Trophoblast cell (in vitro differentiated cells and primary cell): ENCODE measurements at regions not wholly inside any gene's neighbourhood (a gene's known extent, or its start where the extent isn't known, plus 50 kb on each side); places are given as distances from the start of the nearest gene placed in this dataset.

Experiments used
- DNase-seq, 2 donors: peaks; one replicate each; pipeline ENCODE4 v3.0.0-alpha.2; 2016
- H2AFZ ChIP-seq: 2 replicates; pipeline ENCODE4 v1.6.1; 2013; ENCODE audit warnings: low read length, moderate library complexity, mild to moderate bottlenecking; ENCODE audit not compliant: insufficient read depth, poor library complexity
- H2AK5ac ChIP-seq: 2 replicates; pipeline ENCODE4 v1.6.1; 2013; ENCODE audit warnings: mild to moderate bottlenecking, low read length
- H2BK120ac ChIP-seq: 2 replicates; pipeline ENCODE4 v1.6.1; 2013; ENCODE audit warnings: low read length, mild to moderate bottlenecking, moderate library complexity; ENCODE audit not compliant: insufficient read depth, poor library complexity
- H2BK12ac ChIP-seq: 2 replicates; pipeline ENCODE4 v1.6.1; 2013; ENCODE audit warnings: mild to moderate bottlenecking, low read length, moderate library complexity
- H2BK5ac ChIP-seq: 2 replicates; pipeline ENCODE4 v1.6.1; 2013; ENCODE audit warnings: low read length, low read depth, moderate library complexity, mild to moderate bottlenecking; ENCODE audit not compliant: poor library complexity
- H3K14ac ChIP-seq: 2 replicates; pipeline ENCODE4 v1.6.1; 2013; ENCODE audit warnings: mild to moderate bottlenecking, low read length
- H3K18ac ChIP-seq: 2 replicates; pipeline ENCODE4 v1.6.1; 2013; ENCODE audit warnings: mild to moderate bottlenecking, low read length
- H3K23ac ChIP-seq: 2 replicates; pipeline ENCODE4 v1.6.1; 2013; ENCODE audit warnings: low read length
- H3K27ac ChIP-seq: 2 replicates; pipeline ENCODE4 v1.5.1; 2013; ENCODE audit warnings: low read depth, mild to moderate bottlenecking, inconsistent platforms, low read length, moderate library complexity
- H3K27me3 ChIP-seq: 2 replicates; pipeline ENCODE4 v1.6.1; 2013; ENCODE audit warnings: inconsistent platforms, mild to moderate bottlenecking, low read length, moderate library complexity; ENCODE audit not compliant: insufficient read depth
- H3K36me3 ChIP-seq, 2 experiments: 1 replicate in 1 of 2; 2 replicates in 1 of 2; pipeline ENCODE4 v1.6.1; 2013; ENCODE audit warnings: low read length in 2 of 2, mild to moderate bottlenecking in 2 of 2, moderate library complexity in 1 of 2; ENCODE audit not compliant: insufficient read depth in 2 of 2, control insufficient read depth in 1 of 2
- H3K4ac ChIP-seq: 2 replicates; pipeline ENCODE4 v1.6.1; 2013; ENCODE audit warnings: low read depth, mild to moderate bottlenecking, low read length, moderate library complexity
- H3K4me1 ChIP-seq, 2 experiments: 1 replicate in 1 of 2; 2 replicates in 1 of 2; pipeline ENCODE4 v1.6.1; 2013; ENCODE audit warnings: low read length in 2 of 2, mild to moderate bottlenecking in 2 of 2, moderate library complexity in 1 of 2; ENCODE audit not compliant: insufficient read depth in 2 of 2, control insufficient read depth in 1 of 2
- H3K4me2 ChIP-seq: 2 replicates; pipeline ENCODE4 v1.6.1; 2013; ENCODE audit warnings: inconsistent platforms, mild to moderate bottlenecking, low read length, moderate library complexity
- H3K4me3 ChIP-seq: 2 replicates; pipeline ENCODE4 v1.5.1; 2013; ENCODE audit warnings: mild to moderate bottlenecking, low read depth, low read length, inconsistent platforms
- H3K79me1 ChIP-seq: one replicate; pipeline ENCODE4 v1.6.1; 2013; ENCODE audit warnings: low read length
- H3K79me2 ChIP-seq: 2 replicates; pipeline ENCODE4 v1.6.1; 2013; ENCODE audit warnings: low read length, mild to moderate bottlenecking; ENCODE audit not compliant: control insufficient read depth, insufficient read depth, poor library complexity
- H3K9ac ChIP-seq: 2 replicates; pipeline ENCODE4 v1.6.1; 2013; ENCODE audit warnings: mild to moderate bottlenecking, low read length
- H3K9me3 ChIP-seq: 2 replicates; pipeline ENCODE4 v1.6.1; 2013; ENCODE audit warnings: low read depth, mild to moderate bottlenecking, control low read depth, inconsistent platforms, low read length; ENCODE audit not compliant: insufficient read depth
- H4K12ac ChIP-seq: 2 replicates; pipeline ENCODE4 v1.6.1; 2013; ENCODE audit warnings: low read depth, mild to moderate bottlenecking, low read length, moderate library complexity
- H4K8ac ChIP-seq: 2 replicates; pipeline ENCODE4 v1.6.1; 2013; ENCODE audit warnings: low read depth, mild to moderate bottlenecking, low read length, moderate library complexity
- H4K91ac ChIP-seq: one replicate; pipeline ENCODE4 v1.6.1; 2013; ENCODE audit warnings: low read depth, mild to moderate bottlenecking, low read length, moderate library complexity
- WGBS: extraction: QIAGEN DNeasy Blood & Tissue Kit; methylation state at CpG from one replicate; pipeline ENCODE4 v1.1.7; 2013; ENCODE audit warnings: missing lambda C conversion rate; ENCODE audit not compliant: insufficient read length, insufficient coverage; ENCODE audit errors: extremely low coverage; 5-methylcytosine and 5-hydroxymethylcytosine counted together

DNA sequence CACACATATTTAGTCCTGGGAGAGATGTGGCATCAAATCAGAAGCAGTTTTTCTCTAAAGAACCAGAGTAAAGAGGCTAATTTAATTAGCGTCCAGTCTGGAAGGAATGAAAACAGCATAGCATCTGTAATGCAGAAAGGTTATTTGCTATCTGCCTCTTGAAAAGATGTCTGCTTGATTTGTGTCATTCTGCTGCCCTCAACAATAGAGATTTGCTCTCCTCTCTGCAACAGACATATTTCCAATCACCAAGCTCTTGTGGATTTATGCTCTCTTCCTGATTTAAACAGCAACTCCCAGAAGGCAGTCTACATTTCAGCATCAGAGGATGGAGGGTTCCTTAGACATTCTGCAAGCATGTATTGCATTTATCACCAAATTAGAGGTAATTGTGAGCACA, 53.5 kb upstream of the AKAP12 start:
- H3K9me3 ChIP-seq, result peaks cover 2% of the 10 kb centered on the region
- H2AK5ac ChIP-seq, result no peak overlapping the region
- no peak overlapping the region for H2AFZ ChIP-seq
- H3K4me2 ChIP-seq, result no peak overlapping the region
- H2BK120ac ChIP-seq, result no peak overlapping the region
- no peak overlapping the region for H2BK12ac ChIP-seq
- no peak overlapping the region for H3K9ac ChIP-seq
- H3K36me3 ChIP-seq, result no peaks in the 10 kb centered on the region
- H3K79me2 ChIP-seq, result no peaks in the 10 kb centered on the region
- no peak overlapping the region for H3K23ac ChIP-seq
- H3K14ac ChIP-seq, result no peak overlapping the region
- H3K4ac ChIP-seq, result no peak overlapping the region
- H3K27ac ChIP-seq, result no peak overlapping the region
- no peaks in the 10 kb centered on the region for H3K79me1 ChIP-seq
- no peak overlapping the region for H3K4me3 ChIP-seq
- H4K12ac ChIP-seq, result no peak overlapping the region
- H4K8ac ChIP-seq, result no peak overlapping the region
- no peak overlapping the region for H3K18ac ChIP-seq
- no peak overlapping the region for H4K91ac ChIP-seq
- no peaks in the 10 kb centered on the region for H3K4me1 ChIP-seq
- H3K27me3 ChIP-seq, result no peaks in the 10 kb centered on the region
- WGBS, result no CpG with 5 or more reads among the region's 1 CpG
- DNase-seq, result no peak
- no peak overlapping the region for H2BK5ac ChIP-seq

DNA sequence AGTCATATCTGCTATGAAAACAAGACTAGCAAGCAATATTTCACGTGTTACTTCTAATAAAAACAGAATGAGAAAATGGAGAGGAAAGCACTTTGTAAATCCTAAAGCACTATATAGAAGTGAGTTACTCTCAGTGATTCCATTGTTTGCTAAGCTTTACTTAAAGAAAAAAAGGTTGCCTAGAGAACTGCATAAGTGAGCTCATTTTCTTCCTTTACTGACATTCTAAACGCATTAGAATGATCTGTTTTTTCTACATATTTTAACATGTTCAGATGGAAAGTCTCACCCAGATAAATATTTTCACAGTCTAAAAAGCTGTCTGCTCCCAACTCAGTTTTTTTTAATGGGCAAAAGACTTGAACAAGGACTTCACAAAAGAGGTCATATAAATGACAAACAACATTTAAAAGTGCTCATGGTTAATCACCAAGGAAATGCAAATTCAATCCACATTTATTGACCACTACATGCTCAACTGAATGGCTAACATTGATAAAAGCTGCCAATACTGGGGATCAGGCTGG, 52.9 kb upstream of the AKAP12 start:
- Histone ChIP-seq H3K27ac (no peak overlapping the region), H2AFZ (no peak overlapping the region), H3K79me2 (no peaks in the 10 kb centered on the region), H3K79me1 (no peaks in the 10 kb centered on the region), H3K4me1 (no peaks in the 10 kb centered on the region), H3K27me3 (no peaks in the 10 kb centered on the region), H3K36me3 (no peaks in the 10 kb centered on the region), H3K4ac (no peak overlapping the region), H3K9ac (no peak overlapping the region), H2BK120ac (no peak overlapping the region), H2BK5ac (no peak overlapping the region), H4K12ac (no peak overlapping the region), H3K4me2 (no peak overlapping the region), H4K8ac (no peak overlapping the region), H3K23ac (no peak overlapping the region), H2AK5ac (no peak overlapping the region), H3K4me3 (no peak overlapping the region), H2BK12ac (no peak overlapping the region), H3K9me3 (peaks cover 2% of the 10 kb centered on the region), H4K91ac (no peak overlapping the region), H3K18ac (no peak overlapping the region), H3K14ac (no peak overlapping the region)
- no CpG with 5 or more reads among the region's 2 CpGs for WGBS
- no peak for DNase-seq
